Endothelial cell of umbilical vein (primary cell): ENCODE measurements at regions not wholly inside any gene's neighbourhood (a gene's known extent, or its start where the extent isn't known, plus 50 kb on each side); places are given as distances from the start of the nearest gene placed in this dataset.

Experiments used
- BruUV-seq: library from RNA; stranded (reverse); fragments of 400-500 nt; replicated peaks from 2 replicates; lab custom pipeline; 2021; lab: Mats Ljungman, UMichigan
- CTCF ChIA-PET: fragments of 300-600, 350-600 bp; sonication (Branson Sonifier 250); formaldehyde crosslinking; loops from one replicate; lab custom pipeline; 2021; ENCODE audit warnings: antibody characterized with exemption, inconsistent platforms; lab: Charles Lee
- POLR2A ChIA-PET: fragments of 300-600, 350-600 bp; sonication (Branson Sonifier 250); formaldehyde crosslinking; loops from one replicate; lab custom pipeline; 2021; ENCODE audit warnings: antibody characterized with exemption, inconsistent platforms; lab: Charles Lee
- DNase-seq: peaks from one replicate; pipeline ENCODE4 v3.0.0-alpha.2; 2011; ENCODE audit warnings: low read depth, low spot score
- FAIRE-seq: peaks from 2 replicates; lab custom pipeline; 2011; peaks lifted over from hg19 to GRCh38; lab: Jason Lieb, UNC
- H2AFZ ChIP-seq: 2 replicates; pipeline ENCODE4 v1.6.0; 2012; ENCODE audit warnings: low read depth, low read length, control low read depth, inconsistent platforms
- H3K27ac ChIP-seq: 2 replicates; pipeline ENCODE4 v1.5.1; 2011; ENCODE audit warnings: low read depth, mild to moderate bottlenecking, control low read depth, low read length, moderate library complexity; ENCODE audit not compliant: insufficient read depth
- H3K27me3 ChIP-seq, 2 experiments: 2 replicates each; pipeline versions ENCODE4 v1.6.0 to v1.6.1; 2011; ENCODE audit warnings: low read length in 2 of 2, mixed read lengths in 1 of 2; ENCODE audit not compliant: control insufficient read depth in 2 of 2, insufficient read depth in 2 of 2
- H3K36me3 ChIP-seq, 2 experiments: 2 replicates in 1 of 2; 3 replicates in 1 of 2; pipeline ENCODE4 v1.5.1; 2011; ENCODE audit warnings: low read length in 2 of 2, mild to moderate bottlenecking in 1 of 2, moderate library complexity in 1 of 2; ENCODE audit not compliant: control insufficient read depth in 2 of 2, insufficient read depth in 2 of 2; ENCODE audit errors: extremely low read depth in 1 of 2
- H3K4me1 ChIP-seq: 3 replicates; pipeline ENCODE4 v1.5.1; 2011; ENCODE audit warnings: mild to moderate bottlenecking, low read length; ENCODE audit not compliant: control insufficient read depth, insufficient read depth; ENCODE audit errors: extremely low read depth
- H3K4me2 ChIP-seq: 2 replicates; pipeline ENCODE4 v1.6.1; 2011; ENCODE audit warnings: low read length, control low read depth, mixed read lengths; ENCODE audit not compliant: insufficient read depth
- H3K4me3 ChIP-seq, 3 experiments: fragments of 200-600 bp in 1 of 3; sonication (generic), shearing (Covaris generic) in 1 of 3; replicated peaks in 1 of 3; 2 replicates each; pipeline ENCODE4 v1.5.1; 2011 to 2016; ENCODE audit warnings: control low read depth in 3 of 3, low read length in 3 of 3, mild to moderate bottlenecking in 2 of 3, inconsistent platforms in 1 of 3, low read depth in 1 of 3, moderate library complexity in 1 of 3; ENCODE audit not compliant: insufficient read depth in 1 of 3
- H3K79me2 ChIP-seq: 2 replicates; pipeline ENCODE4 v1.6.0; 2012; ENCODE audit warnings: low read length, inconsistent platforms; ENCODE audit not compliant: control insufficient read depth, insufficient read depth
- H3K9ac ChIP-seq: replicated peaks from 2 replicates; pipeline ENCODE3; 2011; ENCODE audit warnings: low read length, control low read depth; ENCODE audit not compliant: insufficient read depth; ENCODE audit errors: extremely low read depth
- H3K9me1 ChIP-seq: replicated peaks from 3 replicates; pipeline ENCODE4 v1.6.0; 2011; ENCODE audit warnings: mild to moderate bottlenecking, low read length; ENCODE audit not compliant: control insufficient read depth, insufficient read depth; ENCODE audit errors: extremely low read depth
- H3K9me3 ChIP-seq: replicated peaks from 2 replicates; pipeline ENCODE4 v1.5.1; 2012; ENCODE audit warnings: low read length, inconsistent platforms; ENCODE audit not compliant: control insufficient read depth, insufficient read depth
- H4K20me1 ChIP-seq: replicated peaks from 2 replicates; pipeline ENCODE3; 2011; ENCODE audit warnings: mild to moderate bottlenecking, low read length; ENCODE audit not compliant: control insufficient read depth, insufficient read depth; ENCODE audit errors: extremely low read depth
- EZH2 ChIP-seq: IDR thresholded peaks from 2 replicates; pipeline ENCODE4 v1.6.1; 2012; ENCODE audit warnings: borderline replicate concordance, low read depth, mild to moderate bottlenecking, moderate library complexity, low read length, inconsistent platforms; ENCODE audit not compliant: severe bottlenecking
- FOS ChIP-seq: IDR thresholded peaks from 2 replicates; pipeline ENCODE4 v1.6.1; 2011; ENCODE audit warnings: mild to moderate bottlenecking, low read length, moderate library complexity, borderline replicate concordance; ENCODE audit not compliant: insufficient read depth
- GATA2 ChIP-seq: IDR thresholded peaks from 2 replicates; pipeline ENCODE4 v1.7.0; 2011; ENCODE audit warnings: low read depth, mild to moderate bottlenecking, moderate library complexity, mixed read lengths, low read length; ENCODE audit not compliant: insufficient read length, insufficient read depth
- MYC ChIP-seq: IDR thresholded peaks from one replicate; pipeline ENCODE4 v1.6.1; 2011; ENCODE audit warnings: mild to moderate bottlenecking, low read depth, low read length
- POLR2A ChIP-seq: IDR thresholded peaks from 2 replicates; pipeline ENCODE4 v1.6.1; 2012; ENCODE audit warnings: low read depth, mild to moderate bottlenecking, control low read depth, low read length
- POLR2AphosphoS5 ChIP-seq: IDR thresholded peaks from 2 replicates; pipeline ENCODE4 v1.6.1; 2012; ENCODE audit warnings: low read depth, mild to moderate bottlenecking, control low read depth, low read length, moderate library complexity; ENCODE audit not compliant: insufficient read depth
- dilution Hi-C: fragments of 300-500 bp; cut with MboI; formaldehyde crosslinking; loops from one replicate; pipeline ENCODE4 v1.15.0; 2019; ENCODE audit warnings: low sequenced_read_pairs; ENCODE audit not compliant: extremely low pct_ligation_motif_present
- intact Hi-C: fragments of 100-400 bp; cut with micrococcal nuclease; formaldehyde crosslinking; loops from one replicate; pipeline ENCODE4 v1.10.0; 2022
- TF ChIP-seq, protein P1 (sequence below): IDR thresholded peaks from 2 replicates; pipeline ENCODE4 v1.6.1; 2011; ENCODE audit not compliant: insufficient read depth, insufficient read length
- TF ChIP-seq, protein P2 (sequence below), 2 donors: IDR thresholded peaks; 1 replicate in 1 of 2; 2 replicates in 1 of 2; pipeline ENCODE4 v1.5.1; 2011; ENCODE audit warnings: low read length in 2 of 2, mild to moderate bottlenecking in 2 of 2, moderate library complexity in 2 of 2, control low read depth in 1 of 2, inconsistent platforms in 1 of 2, low read depth in 1 of 2; ENCODE audit not compliant: insufficient read depth in 1 of 2; ENCODE audit errors: extremely low read depth in 1 of 2

DNA sequence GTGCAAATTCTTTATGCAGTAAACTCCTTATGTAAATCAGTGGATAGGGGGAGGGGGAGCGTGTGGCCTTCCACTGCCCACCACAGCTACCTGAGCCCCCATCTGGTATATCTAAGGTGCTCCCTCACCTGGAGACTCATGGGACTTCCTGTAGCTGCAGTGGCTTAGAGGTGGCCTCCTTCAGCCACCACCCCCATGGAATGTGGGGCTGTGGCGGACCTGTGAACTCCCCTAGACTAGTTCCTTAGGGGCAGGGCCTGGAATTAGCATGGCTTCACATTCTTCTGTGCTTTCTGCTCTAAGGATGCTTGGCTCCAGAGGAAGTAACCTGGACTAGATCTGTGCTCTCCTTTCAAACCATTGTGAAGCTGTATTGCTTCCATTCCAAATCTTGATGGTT lies 550.5 kb upstream of the COBL start:
- intact Hi-C loops (no loop called here), dilution Hi-C loops (no loop called here)
- Histone ChIP-seq H3K27me3 (no peaks in the 10 kb centered on the region), H3K79me2 (no peaks in the 10 kb centered on the region), H3K9me3 (no peaks in the 10 kb centered on the region), H2AFZ (no peak overlapping the region), H3K36me3 (no peaks in the 10 kb centered on the region), H3K4me1 (no peaks in the 10 kb centered on the region), H4K20me1 (no peaks in the 10 kb centered on the region), H3K4me3 (no peak overlapping the region), H3K9me1 (no peaks in the 10 kb centered on the region), H3K9ac (no peak overlapping the region), H3K27ac (no peak overlapping the region), H3K4me2 (no peak overlapping the region)
- TF ChIP-seq, protein P1, sequence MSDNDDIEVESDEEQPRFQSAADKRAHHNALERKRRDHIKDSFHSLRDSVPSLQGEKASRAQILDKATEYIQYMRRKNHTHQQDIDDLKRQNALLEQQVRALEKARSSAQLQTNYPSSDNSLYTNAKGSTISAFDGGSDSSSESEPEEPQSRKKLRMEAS = no peak
- TF ChIP-seq POLR2AphosphoS5 = no peak
- no peak for TF ChIP-seq GATA2
- no peak for TF ChIP-seq POLR2A
- TF ChIP-seq FOS = no peak
- no peak for TF ChIP-seq MYC
- TF ChIP-seq, protein P2, sequence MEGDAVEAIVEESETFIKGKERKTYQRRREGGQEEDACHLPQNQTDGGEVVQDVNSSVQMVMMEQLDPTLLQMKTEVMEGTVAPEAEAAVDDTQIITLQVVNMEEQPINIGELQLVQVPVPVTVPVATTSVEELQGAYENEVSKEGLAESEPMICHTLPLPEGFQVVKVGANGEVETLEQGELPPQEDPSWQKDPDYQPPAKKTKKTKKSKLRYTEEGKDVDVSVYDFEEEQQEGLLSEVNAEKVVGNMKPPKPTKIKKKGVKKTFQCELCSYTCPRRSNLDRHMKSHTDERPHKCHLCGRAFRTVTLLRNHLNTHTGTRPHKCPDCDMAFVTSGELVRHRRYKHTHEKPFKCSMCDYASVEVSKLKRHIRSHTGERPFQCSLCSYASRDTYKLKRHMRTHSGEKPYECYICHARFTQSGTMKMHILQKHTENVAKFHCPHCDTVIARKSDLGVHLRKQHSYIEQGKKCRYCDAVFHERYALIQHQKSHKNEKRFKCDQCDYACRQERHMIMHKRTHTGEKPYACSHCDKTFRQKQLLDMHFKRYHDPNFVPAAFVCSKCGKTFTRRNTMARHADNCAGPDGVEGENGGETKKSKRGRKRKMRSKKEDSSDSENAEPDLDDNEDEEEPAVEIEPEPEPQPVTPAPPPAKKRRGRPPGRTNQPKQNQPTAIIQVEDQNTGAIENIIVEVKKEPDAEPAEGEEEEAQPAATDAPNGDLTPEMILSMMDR (IDR thresholded peaks at IDR 0.05; ENCODE audit: extremely low read depth in 1 of 2, insufficient read depth in 1 of 2, low read depth in 1 of 2, low read length in 2 of 2) = no peak
- ChIA-PET POLR2A (no interaction called here), CTCF (no interaction called here)
- no TSS peak for BruUV-seq
- no peak for FAIRE-seq
- no peak for DNase-seq

DNA sequence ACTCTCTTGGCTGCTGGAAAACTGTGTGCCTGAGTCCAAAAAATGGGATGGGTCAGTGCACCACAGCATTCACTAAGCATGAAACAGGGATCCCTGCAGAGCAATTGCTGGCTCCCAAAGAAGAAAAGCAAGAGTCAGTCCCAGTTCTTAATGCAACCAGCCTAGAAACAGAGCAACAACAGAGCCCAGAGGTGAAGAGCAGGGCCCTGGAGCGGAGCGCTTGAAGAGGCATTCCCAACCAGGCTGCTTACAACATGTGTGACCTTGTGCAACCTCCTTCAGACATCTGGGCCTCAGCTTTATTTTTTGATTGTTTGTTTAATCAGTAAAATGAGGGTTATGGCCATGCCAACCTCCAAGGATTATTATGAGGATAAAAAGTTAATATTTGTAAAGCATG lies 543.7 kb upstream of the COBL start:
- ChIA-PET CTCF (no interaction called here), POLR2A (no interaction called here)
- intact Hi-C loops (no loop called here), dilution Hi-C loops (no loop called here)
- H3K36me3 ChIP-seq = no peaks in the 10 kb centered on the region
- no peak overlapping the region for H3K4me2 ChIP-seq
- DNase-seq = no peak
- H3K79me2 ChIP-seq = no peaks in the 10 kb centered on the region
- no peak overlapping the region for H3K9ac ChIP-seq
- no peak overlapping the region for H2AFZ ChIP-seq
- no peaks in the 10 kb centered on the region for H3K27me3 ChIP-seq
- no peak overlapping the region for H3K4me3 ChIP-seq
- H4K20me1 ChIP-seq = no peaks in the 10 kb centered on the region
- no peaks in the 10 kb centered on the region for H3K9me1 ChIP-seq
- FAIRE-seq = no peak
- BruUV-seq = no TSS peak
- no peaks in the 10 kb centered on the region for H3K9me3 ChIP-seq
- no peaks in the 10 kb centered on the region for H3K4me1 ChIP-seq
- H3K27ac ChIP-seq = no peak overlapping the region
- TF ChIP-seq POLR2AphosphoS5 = no peak
- TF ChIP-seq EZH2 = no peak
- TF ChIP-seq, protein P1 = no peak
- no peak for TF ChIP-seq FOS
- no peak for TF ChIP-seq GATA2
- TF ChIP-seq MYC = no peak
